ENCODE measurements at regions not wholly inside any gene's neighbourhood (a gene's known extent, or its start where the extent isn't known, plus 50 kb on each side); places are given as distances from the start of the nearest gene placed in this dataset.

DNA sequence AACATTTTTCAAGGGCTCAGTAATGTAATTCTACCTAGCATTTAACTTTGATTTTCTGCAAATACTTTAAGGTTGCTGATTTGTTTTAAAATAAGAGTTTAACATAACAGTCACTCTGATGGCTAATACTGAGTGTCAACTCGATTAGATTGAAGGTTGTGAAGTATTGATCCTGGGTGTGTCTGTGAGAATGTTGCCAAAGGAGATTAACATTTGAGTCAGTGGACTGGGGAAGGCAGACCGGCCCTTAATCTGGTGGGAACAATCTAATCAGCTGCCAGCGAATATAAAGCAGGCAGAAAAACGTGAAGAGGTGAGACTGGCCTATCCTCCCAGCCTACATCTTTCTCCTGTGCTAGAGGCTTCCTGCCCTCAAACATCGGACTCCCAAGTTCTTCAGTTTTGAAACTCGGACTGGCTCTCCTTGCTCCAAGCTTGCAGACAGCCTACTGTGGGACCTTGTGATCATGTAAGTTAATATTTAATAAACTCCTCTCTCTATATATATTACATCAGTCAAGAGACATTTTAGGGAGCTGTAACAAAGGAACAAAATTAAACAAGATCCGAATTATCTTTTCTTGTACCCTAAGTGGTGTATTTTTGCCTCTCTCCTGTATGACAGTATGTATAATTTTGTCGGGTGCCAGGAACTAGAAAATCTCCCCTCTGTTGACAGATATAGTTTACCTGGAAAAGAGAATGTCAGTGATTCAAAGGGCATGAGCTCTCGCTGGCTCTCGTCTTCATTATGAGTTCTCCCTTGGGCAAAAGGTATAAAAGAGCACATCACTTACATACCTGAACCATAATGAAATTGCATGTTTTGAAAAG, 576.1 kb downstream of the LRRC70 start:
- TF ChIP-seq, protein P1, sequence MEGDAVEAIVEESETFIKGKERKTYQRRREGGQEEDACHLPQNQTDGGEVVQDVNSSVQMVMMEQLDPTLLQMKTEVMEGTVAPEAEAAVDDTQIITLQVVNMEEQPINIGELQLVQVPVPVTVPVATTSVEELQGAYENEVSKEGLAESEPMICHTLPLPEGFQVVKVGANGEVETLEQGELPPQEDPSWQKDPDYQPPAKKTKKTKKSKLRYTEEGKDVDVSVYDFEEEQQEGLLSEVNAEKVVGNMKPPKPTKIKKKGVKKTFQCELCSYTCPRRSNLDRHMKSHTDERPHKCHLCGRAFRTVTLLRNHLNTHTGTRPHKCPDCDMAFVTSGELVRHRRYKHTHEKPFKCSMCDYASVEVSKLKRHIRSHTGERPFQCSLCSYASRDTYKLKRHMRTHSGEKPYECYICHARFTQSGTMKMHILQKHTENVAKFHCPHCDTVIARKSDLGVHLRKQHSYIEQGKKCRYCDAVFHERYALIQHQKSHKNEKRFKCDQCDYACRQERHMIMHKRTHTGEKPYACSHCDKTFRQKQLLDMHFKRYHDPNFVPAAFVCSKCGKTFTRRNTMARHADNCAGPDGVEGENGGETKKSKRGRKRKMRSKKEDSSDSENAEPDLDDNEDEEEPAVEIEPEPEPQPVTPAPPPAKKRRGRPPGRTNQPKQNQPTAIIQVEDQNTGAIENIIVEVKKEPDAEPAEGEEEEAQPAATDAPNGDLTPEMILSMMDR (IDR thresholded peaks at IDR 0.05; ENCODE audit: low read depth, low read length): no peak
- TF ChIP-seq MYC (IDR thresholded peaks at IDR 0.05; ENCODE audit: low read depth, low read length) (no peak), POLR2A (IDR thresholded peaks at IDR 0.05; ENCODE audit: extremely low read depth, insufficient read length) (no peak)
- TF ChIP-seq, protein P2, sequence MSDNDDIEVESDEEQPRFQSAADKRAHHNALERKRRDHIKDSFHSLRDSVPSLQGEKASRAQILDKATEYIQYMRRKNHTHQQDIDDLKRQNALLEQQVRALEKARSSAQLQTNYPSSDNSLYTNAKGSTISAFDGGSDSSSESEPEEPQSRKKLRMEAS (IDR thresholded peaks at IDR 0.05; ENCODE audit: low read depth, low read length): no peak
